Adipose tissue (tissue), 3 donors: ENCODE measurements at regions not wholly inside any gene's neighbourhood (a gene's known extent, or its start where the extent isn't known, plus 50 kb on each side); places are given as distances from the start of the nearest gene placed in this dataset.

Experiments
- H3K27ac ChIP-seq: one replicate; pipeline ENCODE4 v1.5.1; 2013; ENCODE audit warnings: low read depth, low read length
- WGBS, 3 donors: extraction: QIAGEN DNeasy Blood & Tissue Kit; methylation state at CpG; one replicate each; pipeline ENCODE4 v1.1.7; 2013; 5-methylcytosine and 5-hydroxymethylcytosine counted together
- donor health status: healthy with polysubstance abuse.
- donor health status: Bipolar disorder and iron deficiency.
- donor health status: healthy.

DNA sequence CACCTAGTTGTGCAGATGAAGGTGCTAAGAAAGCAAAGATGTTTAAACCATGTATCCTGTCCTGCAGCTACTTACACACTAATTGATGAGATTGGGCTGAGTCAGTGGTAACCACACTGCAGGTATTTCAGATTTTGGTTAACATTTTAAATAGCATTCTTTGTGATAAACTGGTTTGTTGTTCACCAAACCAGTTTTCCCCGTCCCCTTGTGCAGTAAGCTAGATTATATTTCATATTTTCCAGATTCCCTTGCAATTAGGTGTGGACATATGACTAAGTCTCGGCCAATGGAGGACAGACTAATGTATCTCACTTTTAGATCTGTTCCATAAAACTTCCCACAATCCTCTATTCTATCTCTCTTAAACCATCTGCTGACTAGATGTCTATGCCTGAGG is 320.4 kb downstream of the RWDD3 start:
- no peak overlapping the region for H3K27ac ChIP-seq
- WGBS, 3 donors: 74 to 83% (median 77%) methylated on average over 2 of the region's 2 CpGs

DNA sequence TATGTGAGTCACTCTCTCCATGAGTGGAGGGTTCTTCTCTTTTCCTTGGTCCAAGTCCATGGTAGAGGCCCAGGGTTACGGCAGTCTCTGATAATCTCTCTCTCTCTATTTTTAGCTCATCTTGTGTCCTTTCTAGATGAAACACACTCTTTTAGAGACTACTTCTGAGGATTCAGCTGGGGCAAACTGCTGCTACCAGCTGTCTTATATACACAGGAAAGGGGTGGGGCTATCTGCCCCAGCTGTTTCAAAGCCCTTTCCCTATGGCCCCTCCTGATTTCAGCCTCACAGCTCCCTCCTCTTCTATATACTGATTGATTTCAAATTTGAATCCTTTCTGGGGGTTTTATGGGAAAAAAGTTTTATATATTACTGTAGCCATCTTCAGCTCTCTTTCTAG is 324.8 kb downstream of the RWDD3 start:
- no peak overlapping the region for H3K27ac ChIP-seq
- 65 to 95% (median 86%) methylated on average over 1 of the region's 1 CpG for WGBS, 3 donors

DNA sequence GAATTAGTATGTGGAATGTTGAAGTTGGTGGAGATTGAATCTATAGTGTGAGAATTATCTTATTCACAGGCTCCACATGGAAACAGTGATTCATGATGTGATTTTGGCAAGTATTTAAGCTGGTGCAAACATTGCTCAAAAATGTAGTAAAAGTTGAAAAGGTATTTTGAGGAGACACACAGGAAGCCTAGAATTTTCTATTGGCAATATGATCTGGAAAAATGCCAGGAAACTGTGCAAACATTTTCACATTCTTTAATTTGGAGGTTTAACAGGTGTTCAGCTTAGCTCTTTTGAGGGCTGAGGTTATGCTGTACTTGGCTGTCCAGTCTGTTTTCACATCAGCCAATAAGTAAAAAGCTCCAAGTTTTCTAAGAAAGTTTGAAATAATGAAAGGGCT is 327.3 kb downstream of the RWDD3 start:
- no peak overlapping the region for H3K27ac ChIP-seq

DNA sequence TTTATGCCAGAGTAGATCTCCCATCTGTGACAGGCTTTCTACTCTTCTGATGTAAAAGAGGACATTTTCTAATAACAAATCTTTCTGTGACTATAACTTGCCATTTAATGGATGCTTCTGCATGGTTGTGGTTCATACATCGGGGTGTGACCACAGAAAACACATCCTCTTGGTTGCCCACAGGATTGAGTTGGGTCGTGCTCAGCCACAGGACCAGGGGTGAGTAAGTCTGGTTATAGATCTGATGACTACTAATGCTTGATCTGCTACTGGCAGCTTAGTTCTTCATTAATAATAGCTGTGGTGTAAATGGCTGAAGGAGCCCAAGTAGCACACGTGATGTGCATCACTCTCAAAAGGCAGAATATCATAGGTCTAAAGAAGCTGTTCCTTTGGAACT is 328.2 kb downstream of the RWDD3 start:
- no peak overlapping the region for H3K27ac ChIP-seq
- 75 to 88% (median 77%) methylated on average over 3 of the region's 3 CpGs for WGBS, 3 donors

DNA sequence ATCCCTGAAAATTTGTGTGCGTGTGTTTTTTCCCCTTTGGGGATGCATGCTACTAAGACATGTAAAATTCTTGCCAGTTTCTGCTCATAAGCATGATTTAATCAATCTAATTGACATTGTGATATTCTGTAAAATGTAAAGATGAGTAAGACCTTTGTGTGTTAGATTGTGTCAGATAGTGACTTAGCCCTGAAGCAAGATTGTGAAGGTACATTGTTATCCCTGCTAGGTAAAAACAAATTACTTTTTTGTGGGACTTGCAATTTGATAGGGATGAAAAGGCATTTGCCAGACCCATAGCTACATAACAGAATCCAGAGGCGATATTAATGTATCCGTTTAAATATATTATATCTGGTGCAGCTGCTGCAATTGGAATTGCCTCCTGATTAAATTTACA is 338.0 kb downstream of the RWDD3 start:
- 71 to 88% (median 83%) methylated on average over 3 of the region's 3 CpGs for WGBS, 3 donors
- no peak overlapping the region for H3K27ac ChIP-seq

DNA sequence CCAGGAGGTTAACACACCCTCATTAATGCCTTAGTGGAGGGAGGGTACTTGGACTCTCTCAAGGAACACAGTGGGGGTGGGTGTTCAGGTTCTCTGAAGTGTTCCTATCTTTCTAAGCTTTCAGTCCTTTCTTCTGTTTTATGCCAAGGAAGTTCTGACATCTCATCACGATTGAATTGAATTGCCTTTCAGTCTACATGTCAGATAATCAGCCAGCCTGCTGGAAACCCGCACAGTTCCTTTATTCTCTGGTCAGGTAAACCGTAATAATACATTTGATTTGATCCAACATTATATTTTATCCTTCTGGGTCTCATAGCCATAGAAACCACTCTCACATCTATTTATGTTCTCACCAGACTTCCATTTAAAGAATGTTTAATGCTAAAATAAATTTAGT is 339.0 kb downstream of the RWDD3 start:
- no peak overlapping the region for H3K27ac ChIP-seq
- 65 to 79% (median 76%) methylated on average over 3 of the region's 3 CpGs for WGBS, 3 donors

DNA sequence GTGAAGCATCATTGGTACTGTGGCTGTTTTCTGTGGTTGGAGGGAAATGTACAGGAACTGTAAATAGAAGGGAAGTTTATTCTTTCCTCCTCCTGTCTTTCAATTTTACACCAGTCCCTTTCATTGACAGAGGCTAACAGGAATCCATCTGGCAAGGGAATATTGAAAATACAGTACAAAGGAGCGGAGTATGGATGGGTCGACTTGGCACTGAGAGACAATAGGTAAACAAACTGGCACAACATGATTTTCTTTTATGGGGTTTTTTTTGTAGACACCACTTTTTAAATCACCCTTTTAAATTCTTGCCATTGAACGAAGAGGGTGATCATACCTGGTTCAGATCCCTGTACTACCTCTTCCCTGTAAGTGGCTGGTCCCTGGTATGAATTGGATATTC is 341.3 kb downstream of the RWDD3 start:
- 88 to 90% (median 90%) methylated on average over 3 of the region's 3 CpGs for WGBS, 3 donors
- H3K27ac ChIP-seq: no peak overlapping the region

DNA sequence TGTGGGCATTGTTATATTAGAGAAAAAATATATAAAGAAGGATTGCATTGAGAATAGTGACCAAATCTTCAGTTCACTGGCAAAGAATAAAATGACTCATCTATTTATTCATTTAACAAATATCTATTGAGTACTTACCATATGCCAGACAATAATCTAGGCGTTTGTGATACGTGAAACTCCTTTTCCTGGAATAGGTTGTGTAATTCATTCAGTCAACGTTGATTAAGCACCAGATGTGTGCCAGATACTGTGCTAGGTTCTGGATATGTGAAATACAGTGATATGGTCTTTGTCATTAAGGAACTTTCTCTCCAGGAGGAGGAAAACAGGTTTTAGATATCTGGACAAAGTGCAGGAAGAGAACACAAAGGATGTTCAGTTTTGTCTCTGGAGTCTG is 344.5 kb downstream of the RWDD3 start:
- H3K27ac ChIP-seq: no peak overlapping the region
- 48 to 60% (median 53%) methylated on average over 3 of the region's 3 CpGs for WGBS, 3 donors

DNA sequence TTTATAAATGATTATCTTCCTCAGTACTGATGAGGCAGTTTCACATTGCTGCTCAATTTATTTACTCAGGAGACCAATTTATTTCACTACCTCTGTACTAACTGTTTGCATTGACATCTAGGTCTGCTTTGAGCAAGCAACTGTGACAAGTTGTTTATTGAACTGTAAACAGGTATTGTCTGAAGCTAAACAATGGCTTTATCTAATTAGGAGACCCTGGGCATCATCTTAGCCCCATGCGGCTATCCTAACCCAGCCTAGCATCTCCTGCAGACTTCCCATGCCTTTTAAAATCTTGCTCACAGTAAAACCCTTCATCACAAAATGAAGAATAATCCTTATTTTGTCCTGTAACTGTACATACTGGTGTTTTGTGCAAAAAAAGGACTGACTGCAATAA is 348.2 kb downstream of the RWDD3 start:
- WGBS, 3 donors: 81 to 93% (median 90%) methylated on average over 1 of the region's 1 CpG
- no peak overlapping the region for H3K27ac ChIP-seq

DNA sequence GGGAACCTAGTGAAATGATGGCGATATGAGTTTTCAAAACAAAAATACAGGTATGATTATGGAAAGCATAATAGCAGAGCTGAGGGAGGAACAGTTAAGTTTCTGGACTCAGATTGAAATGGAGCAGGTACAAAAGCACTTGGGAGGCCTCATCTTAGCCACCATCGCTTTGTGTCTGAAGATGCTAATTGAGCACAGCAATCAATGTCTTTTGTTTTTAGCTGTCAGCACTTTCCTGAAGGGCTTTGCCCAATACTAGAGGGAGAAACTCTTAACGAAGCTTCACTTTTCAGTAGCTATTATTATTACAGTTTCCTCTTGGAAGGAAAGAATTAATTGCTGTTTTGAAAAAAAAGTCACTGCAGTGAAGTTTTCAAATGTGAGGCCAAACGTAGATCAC is 348.7 kb downstream of the RWDD3 start:
- no peak overlapping the region for H3K27ac ChIP-seq

DNA sequence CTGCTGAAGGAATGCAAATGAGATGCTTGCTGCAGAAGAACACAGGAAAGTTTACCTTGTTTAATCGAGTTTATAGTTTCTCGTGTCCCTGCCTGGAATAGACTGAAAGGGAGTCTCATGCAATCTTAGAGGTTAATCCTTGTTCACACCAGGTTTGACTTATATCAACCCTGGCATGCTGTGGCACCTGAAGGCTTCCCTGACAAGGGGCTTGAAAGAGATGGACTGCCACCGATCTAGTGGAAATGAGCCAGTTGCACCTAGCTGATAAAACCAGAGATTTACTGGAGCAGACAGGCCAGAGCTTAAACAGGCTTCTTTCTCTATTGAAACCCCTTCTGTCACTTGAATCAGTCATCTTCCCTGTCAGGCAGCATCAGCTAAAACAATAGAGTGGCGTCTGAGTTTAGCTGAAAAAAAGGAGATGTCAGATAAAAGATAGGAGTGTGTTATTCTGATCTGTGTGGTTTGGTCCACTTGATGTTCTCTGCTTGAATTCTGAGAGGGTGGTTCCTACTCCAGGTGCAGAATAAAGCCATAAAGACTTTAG is 349.7 kb downstream of the RWDD3 start:
- no peak overlapping the region for H3K27ac ChIP-seq

More for the DNA sequence above, 348.7 kb downstream of the RWDD3 start:
- WGBS, 3 donors: 71 to 80% (median 74%) methylated on average over 4 of the region's 4 CpGs

DNA sequence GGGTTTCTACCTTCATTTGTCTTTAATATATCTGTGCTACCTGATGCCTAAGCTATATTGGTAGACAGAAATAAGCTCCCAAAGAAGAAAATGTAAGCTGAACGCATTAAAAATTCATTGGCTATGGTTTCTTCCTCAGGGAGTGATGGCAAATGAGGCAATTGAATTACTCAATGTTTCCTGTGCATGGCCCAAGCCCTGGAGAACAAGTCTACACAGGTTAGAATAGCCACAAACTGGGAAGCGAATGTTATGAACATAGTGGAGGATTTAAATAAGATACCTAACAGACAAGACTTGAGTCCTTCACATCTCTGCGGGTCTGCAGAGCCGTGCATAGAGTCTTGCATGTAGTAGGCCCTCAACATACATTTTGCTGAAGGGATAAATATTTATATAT is 350.3 kb downstream of the RWDD3 start:
- H3K27ac ChIP-seq: no peak overlapping the region
- WGBS, 3 donors: 84 to 91% (median 89%) methylated on average over 4 of the region's 4 CpGs

More for the DNA sequence above, 349.7 kb downstream of the RWDD3 start:
- WGBS, 3 donors: 46 to 57% (median 55%) methylated on average over 4 of the region's 4 CpGs

DNA sequence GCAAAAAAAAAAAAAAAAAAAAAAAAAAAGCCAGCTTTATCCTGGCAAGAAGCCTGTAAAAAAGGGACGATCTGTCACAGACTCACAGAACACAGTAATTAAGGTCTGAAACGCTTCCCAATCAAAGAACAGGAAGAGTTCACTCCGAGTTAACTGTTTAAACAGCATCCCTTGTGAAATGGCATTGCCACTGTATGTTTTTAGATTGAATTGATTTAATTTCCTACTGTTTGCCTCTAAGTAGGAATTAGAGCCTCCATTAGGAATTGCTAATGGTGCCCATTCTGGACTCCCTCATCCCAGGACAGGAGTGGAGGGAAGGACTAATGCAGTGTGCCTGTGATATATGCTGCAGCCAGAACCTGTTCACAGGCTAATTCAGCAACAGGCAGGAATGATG is 370.8 kb downstream of the RWDD3 start:
- 11 to 34% (median 26%) methylated on average over 3 of the region's 3 CpGs for WGBS, 3 donors
- H3K27ac ChIP-seq: no peak overlapping the region

DNA sequence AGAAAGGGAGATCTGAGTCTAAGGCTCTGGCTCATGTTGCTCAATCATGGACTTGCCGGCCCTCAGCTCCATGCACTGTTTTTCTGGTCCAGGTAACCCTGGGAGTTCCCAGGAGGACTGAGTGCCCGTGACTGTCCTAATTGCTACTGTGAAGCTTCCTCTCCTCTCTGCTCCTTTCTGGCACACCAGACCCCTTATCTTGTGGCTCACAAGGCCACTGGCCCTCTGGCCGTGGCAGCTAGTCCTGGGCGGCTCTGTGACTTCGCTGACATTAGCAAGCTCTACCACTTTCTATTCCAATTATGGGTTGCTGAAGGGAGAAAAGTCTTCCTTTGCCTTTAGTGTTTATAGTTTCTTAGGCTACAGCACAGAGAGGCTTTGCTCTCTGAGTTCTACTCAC is 380.2 kb downstream of the RWDD3 start:
- WGBS, 3 donors: 81 to 91% (median 83%) methylated on average over 5 of the region's 5 CpGs
- no peak overlapping the region for H3K27ac ChIP-seq

DNA sequence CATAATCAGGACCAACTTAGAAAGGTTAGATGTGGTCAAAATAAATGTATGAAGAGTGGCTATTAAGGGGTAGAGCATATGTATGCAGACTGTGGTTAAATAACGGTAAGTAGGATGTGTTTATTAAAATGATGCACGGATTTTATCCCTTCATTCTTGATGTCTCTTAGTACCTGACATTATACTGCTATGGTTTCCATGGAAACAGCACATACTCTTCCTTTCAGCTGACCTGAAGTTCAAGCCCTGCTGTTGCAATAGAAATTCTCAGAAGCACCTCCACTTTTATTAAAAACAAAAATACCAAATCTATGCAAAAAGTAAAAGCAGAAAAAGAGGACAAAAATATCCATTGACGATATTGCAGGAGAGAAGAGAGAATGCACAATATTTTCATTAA is 381.4 kb downstream of the RWDD3 start:
- no peak overlapping the region for H3K27ac ChIP-seq
- WGBS, 3 donors: 66 to 74% (median 73%) methylated on average over 3 of the region's 3 CpGs

DNA sequence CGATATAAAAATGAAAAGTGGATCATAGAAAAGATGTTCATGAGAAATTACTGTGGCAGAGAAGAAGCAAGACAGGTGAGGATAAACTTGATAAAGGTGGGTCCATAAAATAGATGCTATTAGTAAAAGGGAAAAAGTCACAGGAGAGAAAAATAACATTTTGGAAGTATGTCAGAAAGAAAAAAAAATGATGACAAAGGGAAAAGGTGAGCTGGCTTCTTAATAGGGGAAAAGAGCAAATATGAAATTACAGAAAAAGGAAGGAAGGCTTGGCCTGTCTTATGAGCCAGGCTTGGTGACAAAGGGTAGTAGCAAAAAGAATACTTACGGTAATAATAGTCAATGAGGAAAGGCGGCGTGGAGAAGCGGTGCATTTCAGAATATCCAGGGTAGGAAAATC is 386.1 kb downstream of the RWDD3 start:
- WGBS, 3 donors: 87 to 95% (median 92%) methylated on average over 5 of the region's 5 CpGs
- no peak overlapping the region for H3K27ac ChIP-seq

DNA sequence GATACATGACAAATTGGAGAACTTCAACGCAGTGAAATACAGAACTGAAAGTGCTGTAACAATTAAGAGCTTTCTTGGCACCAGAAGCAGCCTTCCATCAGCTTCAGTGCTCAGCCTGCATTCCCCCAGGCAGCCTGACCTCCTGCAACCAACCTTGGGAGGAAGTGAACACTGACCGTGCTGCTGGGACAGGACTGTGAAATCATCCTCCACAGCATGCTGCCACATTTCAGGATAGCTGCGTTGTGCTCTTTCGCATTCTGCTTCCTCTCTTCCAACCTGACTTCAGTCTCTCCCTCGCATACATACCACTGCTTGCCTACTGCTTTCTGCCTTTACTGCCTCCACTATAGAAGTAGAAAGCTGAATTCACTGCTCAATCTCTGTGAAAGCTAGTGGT is 388.6 kb downstream of the RWDD3 start:
- WGBS, 3 donors: 52 to 67% (median 62%) methylated on average over 5 of the region's 5 CpGs
- H3K27ac ChIP-seq: no peak overlapping the region

DNA sequence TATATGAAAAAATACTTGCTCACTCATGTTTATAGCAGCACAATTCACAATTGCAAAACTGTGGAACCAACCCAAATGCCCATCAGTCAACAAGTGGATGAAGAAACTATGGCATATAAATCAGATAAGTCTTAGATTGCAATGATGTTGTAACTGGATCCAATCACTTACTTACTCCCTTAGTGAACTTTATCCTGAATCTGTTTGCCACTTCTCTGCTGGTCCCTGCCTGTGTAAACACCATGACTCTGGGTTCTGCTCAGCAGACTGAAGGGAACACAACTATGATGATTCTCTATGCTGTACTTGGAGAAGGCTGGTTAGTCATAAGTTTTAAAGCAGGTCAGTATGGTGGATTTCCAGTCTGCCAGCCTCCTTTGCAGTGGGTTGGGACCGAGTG is 391.2 kb downstream of the RWDD3 start:
- 61 to 89% (median 76%) methylated on average over 1 of the region's 1 CpG for WGBS, 3 donors
- no peak overlapping the region for H3K27ac ChIP-seq

DNA sequence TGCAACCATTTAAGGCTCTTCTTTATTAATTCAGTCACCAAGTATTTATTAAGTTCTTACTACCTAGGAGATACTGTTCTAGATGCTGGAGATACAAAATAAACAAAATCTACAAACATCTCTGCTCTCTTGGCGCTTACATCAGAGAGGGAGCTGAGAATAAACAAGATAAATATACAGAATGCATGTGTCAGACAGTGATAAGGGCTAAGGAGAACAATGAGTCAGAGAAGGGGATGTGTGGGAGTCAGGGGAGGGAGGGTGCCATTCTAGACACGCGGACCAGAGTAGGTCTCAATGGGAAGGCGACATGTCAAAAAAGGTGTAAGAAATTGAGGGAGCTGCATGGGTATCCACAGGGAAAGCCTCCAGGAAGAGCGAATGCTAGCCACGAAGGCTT is 393.2 kb downstream of the RWDD3 start:
- 67 to 79% (median 69%) methylated on average over 6 of the region's 6 CpGs for WGBS, 3 donors
- H3K27ac ChIP-seq: no peak overlapping the region

DNA sequence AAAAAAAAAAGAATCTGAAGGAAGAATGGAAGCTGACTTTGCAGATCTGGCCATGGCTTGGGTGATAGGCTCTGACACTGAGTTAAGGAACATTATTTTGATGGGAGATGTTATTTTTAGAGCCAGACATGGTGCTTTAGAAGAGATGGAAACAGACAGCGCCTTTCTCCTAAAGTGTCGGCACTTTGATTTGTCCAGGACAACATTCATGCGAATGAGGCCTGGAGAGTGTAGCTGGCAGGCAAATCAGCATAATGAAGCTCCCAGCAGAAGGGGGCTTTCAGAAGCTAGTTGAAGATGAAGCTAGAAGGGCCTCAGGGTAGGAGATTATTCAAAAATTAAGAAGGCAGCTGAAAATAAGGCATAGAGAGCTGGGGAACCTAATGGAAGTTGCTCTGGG is 397.7 kb downstream of the RWDD3 start:
- 90 to 93% (median 93%) methylated on average over 3 of the region's 3 CpGs for WGBS, 3 donors
- H3K27ac ChIP-seq: no peak overlapping the region

DNA sequence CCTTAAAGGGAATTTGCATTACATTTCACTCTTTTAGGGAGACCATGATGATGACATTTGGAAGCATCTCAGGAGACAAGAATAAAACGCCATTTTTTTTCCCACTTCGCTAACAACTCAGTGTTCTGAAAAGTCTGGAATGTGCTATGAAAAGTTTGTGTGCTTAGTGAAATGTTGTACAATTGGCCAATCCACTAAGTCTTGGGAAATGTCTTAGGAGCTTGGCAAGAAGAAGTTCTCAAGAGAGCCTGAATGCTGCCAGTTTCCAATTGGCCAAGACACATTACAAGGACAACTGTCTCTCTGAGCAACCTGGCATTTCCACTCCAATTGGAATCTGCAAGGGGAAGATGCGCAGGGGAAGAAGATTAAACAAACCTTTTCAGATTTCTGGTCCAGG is 401.8 kb downstream of the RWDD3 start:
- 73 to 90% (median 83%) methylated on average over 3 of the region's 3 CpGs for WGBS, 3 donors
- no peak overlapping the region for H3K27ac ChIP-seq
